H1 (cell line): ENCODE measurements at regions not wholly inside any gene's neighbourhood (a gene's known extent, or its start where the extent isn't known, plus 50 kb on each side); places are given as distances from the start of the nearest gene placed in this dataset.

Experiments used
- CTCF ChIA-PET: fragments of 300-600 bp; sonication (Branson Sonifier 250); formaldehyde crosslinking; loops from one replicate; lab custom pipeline; 2021; ENCODE audit not compliant: partially characterized antibody; lab: Charles Lee
- POLR2A ChIA-PET: fragments of 300-600 bp; sonication (Branson Sonifier 250); formaldehyde crosslinking; loops from one replicate; lab custom pipeline; 2021; ENCODE audit warnings: inconsistent platforms; ENCODE audit not compliant: partially characterized antibody; lab: Charles Lee
- DNase-seq, 2 experiments: peaks; one replicate each; pipeline versions ENCODE4 v3.0.0 to v3.0.0-alpha.2; 2010 to 2022; ENCODE audit warnings: low spot score in 2 of 2, low read depth in 1 of 2, mixed read lengths in 1 of 2
- FAIRE-seq: peaks from 2 replicates; lab custom pipeline; 2011; peaks lifted over from hg19 to GRCh38; lab: Jason Lieb, UNC
- H2AFZ ChIP-seq: 2 replicates; pipeline ENCODE4 v1.8.1; 2012; ENCODE audit warnings: low read length, inconsistent platforms
- H2AK5ac ChIP-seq: 2 replicates; pipeline ENCODE4 v1.6.1; 2013; ENCODE audit warnings: low read depth, low read length
- H2BK120ac ChIP-seq: replicated peaks from 2 replicates; pipeline ENCODE3; 2013; ENCODE audit warnings: low read depth, low read length, inconsistent platforms
- H2BK12ac ChIP-seq: 2 replicates; pipeline ENCODE4 v1.6.1; 2013; ENCODE audit warnings: low read depth, low read length
- H2BK15ac ChIP-seq: 2 replicates; pipeline ENCODE4 v1.6.1; 2013; ENCODE audit warnings: low read length
- H2BK20ac ChIP-seq: 2 replicates; pipeline ENCODE4 v1.6.1; 2013; ENCODE audit warnings: low read length
- H2BK5ac ChIP-seq: 2 replicates; pipeline ENCODE4 v1.6.1; 2013; ENCODE audit warnings: low read depth, low read length
- H3K14ac ChIP-seq: 2 replicates; pipeline ENCODE4 v1.6.1; 2013; ENCODE audit warnings: inconsistent platforms; ENCODE audit not compliant: insufficient read length
- H3K18ac ChIP-seq: 2 replicates; pipeline ENCODE4 v1.6.1; 2013; ENCODE audit warnings: low read length; ENCODE audit errors: extremely low read depth
- H3K23ac ChIP-seq: 2 replicates; pipeline ENCODE4 v1.6.1; 2013; ENCODE audit warnings: inconsistent platforms; ENCODE audit not compliant: insufficient read length
- H3K23me2 ChIP-seq: 2 replicates; pipeline ENCODE4 v1.6.1; 2013; ENCODE audit warnings: low read depth, low read length
- H3K27ac ChIP-seq: 2 replicates; pipeline ENCODE4 v1.6.1; 2011; ENCODE audit warnings: low read depth, low read length, inconsistent platforms
- H3K27me3 ChIP-seq, 4 experiments: replicated peaks in 1 of 4; 1 replicate in 1 of 4; 2 replicates in 3 of 4; pipeline versions ENCODE4 v1.6.1 to v1.8.1; 2011 to 2013; ENCODE audit warnings: low read length in 3 of 4, mild to moderate bottlenecking in 3 of 4, inconsistent platforms in 2 of 4, mixed read lengths in 2 of 4, moderate library complexity in 1 of 4; ENCODE audit not compliant: control insufficient read depth in 3 of 4, insufficient read depth in 3 of 4; ENCODE audit errors: extremely low read depth in 1 of 4
- H3K36me3 ChIP-seq, 4 experiments: 2 replicates each; pipeline versions ENCODE4 v1.6.1 to v1.8.1; 2011 to 2013; ENCODE audit warnings: mild to moderate bottlenecking in 4 of 4, low read length in 3 of 4, moderate library complexity in 2 of 4, control low read depth in 1 of 4, inconsistent platforms in 1 of 4; ENCODE audit not compliant: insufficient read depth in 4 of 4, control insufficient read depth in 2 of 4
- H3K4ac ChIP-seq: replicated peaks from 2 replicates; pipeline ENCODE3; 2013; ENCODE audit warnings: low read length, low read depth, mixed read lengths, inconsistent platforms; ENCODE audit not compliant: insufficient read length
- H3K4me1 ChIP-seq, 4 experiments: replicated peaks in 1 of 4; 1 replicate in 1 of 4; 2 replicates in 3 of 4; pipeline versions ENCODE4 v1.6.1 to v1.8.1; 2011 to 2013; ENCODE audit warnings: low read length in 3 of 4, inconsistent platforms in 2 of 4, mixed read lengths in 1 of 4; ENCODE audit not compliant: insufficient read depth in 4 of 4, control insufficient read depth in 3 of 4
- H3K4me2 ChIP-seq, 2 experiments: 2 replicates each; pipeline versions ENCODE4 v1.6.1 to v1.8.1; 2011 to 2013; ENCODE audit warnings: low read depth in 2 of 2, low read length in 2 of 2, control low read depth in 1 of 2, inconsistent platforms in 1 of 2, mild to moderate bottlenecking in 1 of 2; ENCODE audit not compliant: insufficient read depth in 1 of 2
- H3K4me3 ChIP-seq, 4 experiments: fragments of 200-600, 300-600 bp in 1 of 4; sonication (generic), shearing (Covaris generic), sonication (Bioruptor Twin) in 1 of 4; 2 replicates each; pipeline versions ENCODE4 v1.5.1 to v1.8.1; 2011 to 2016; ENCODE audit warnings: low read length in 4 of 4, low read depth in 3 of 4, control low read depth in 2 of 4, inconsistent platforms in 2 of 4, mild to moderate bottlenecking in 2 of 4, mixed read lengths in 1 of 4, moderate library complexity in 1 of 4; ENCODE audit not compliant: insufficient read depth in 2 of 4; ENCODE audit errors: extremely low read depth in 1 of 4
- H3K56ac ChIP-seq: replicated peaks from 2 replicates; pipeline ENCODE3; 2013; ENCODE audit warnings: low read depth, mild to moderate bottlenecking, mixed read lengths, low read length, inconsistent platforms; ENCODE audit not compliant: insufficient read length
- H3K79me1 ChIP-seq: 2 replicates; pipeline ENCODE4 v1.6.1; 2013; ENCODE audit warnings: low read depth, low read length, control low read depth
- H3K79me2 ChIP-seq, 2 experiments: 2 replicates each; pipeline versions ENCODE4 v1.6.1 to v1.8.1; 2012 to 2013; ENCODE audit warnings: low read length in 2 of 2, mild to moderate bottlenecking in 2 of 2, inconsistent platforms in 1 of 2; ENCODE audit not compliant: insufficient read depth in 2 of 2, control insufficient read depth in 1 of 2
- H3K9ac ChIP-seq, 4 experiments: replicated peaks in 1 of 4; 1 replicate in 1 of 4; 2 replicates in 3 of 4; pipeline versions ENCODE4 v1.6.1 to v1.8.1; 2011 to 2013; ENCODE audit warnings: low read depth in 3 of 4, low read length in 3 of 4, control low read depth in 2 of 4, mild to moderate bottlenecking in 2 of 4, moderate library complexity in 2 of 4, inconsistent platforms in 1 of 4; ENCODE audit errors: extremely low read depth in 1 of 4
- H3K9me3 ChIP-seq, 2 experiments: 2 replicates each; pipeline versions ENCODE4 v1.6.1 to v1.8.1; 2012 to 2013; ENCODE audit warnings: mild to moderate bottlenecking in 2 of 2, moderate library complexity in 2 of 2, control low read depth in 1 of 2, inconsistent platforms in 1 of 2, low read depth in 1 of 2, low read length in 1 of 2, mixed read lengths in 1 of 2; ENCODE audit not compliant: insufficient read depth in 2 of 2
- H4K20me1 ChIP-seq, 2 experiments: replicated peaks in 1 of 2; 2 replicates each; pipeline versions ENCODE3 to v1.8.1; 2011 to 2013; ENCODE audit warnings: inconsistent platforms in 2 of 2, low read length in 2 of 2, mild to moderate bottlenecking in 1 of 2; ENCODE audit not compliant: insufficient read depth in 2 of 2, control insufficient read depth in 1 of 2
- H4K5ac ChIP-seq: 2 replicates; pipeline ENCODE4 v1.6.1; 2013; ENCODE audit warnings: low read length, low read depth, mixed read lengths, inconsistent platforms; ENCODE audit not compliant: insufficient read length
- H4K8ac ChIP-seq: 2 replicates; pipeline ENCODE4 v1.8.0; 2013; ENCODE audit warnings: mild to moderate bottlenecking, moderate library complexity, low read length, inconsistent platforms; ENCODE audit not compliant: insufficient read depth; ENCODE audit errors: extremely low read depth
- H4K91ac ChIP-seq: replicated peaks from 2 replicates; pipeline ENCODE3; 2013; ENCODE audit warnings: low read length, mixed read lengths, inconsistent platforms; ENCODE audit not compliant: insufficient read length
- BCL11A ChIP-seq, 2 experiments: IDR thresholded peaks; one replicate each; pipeline ENCODE4 v1.6.1; 2011; ENCODE audit warnings: low read depth in 2 of 2, low read length in 2 of 2, mild to moderate bottlenecking in 2 of 2
- CEBPB ChIP-seq: IDR thresholded peaks from 2 replicates; pipeline ENCODE4 v1.6.1; 2012; ENCODE audit warnings: low read depth, low read length
- CREB1 ChIP-seq: IDR thresholded peaks from 2 replicates; pipeline ENCODE4 v1.6.1; 2012; ENCODE audit warnings: inconsistent platforms
- EZH2 ChIP-seq: fragments of 200-600 bp; sonication (generic); IDR thresholded peaks from 2 replicates; pipeline ENCODE4 v1.7.1; 2012; ENCODE audit warnings: low read depth, mild to moderate bottlenecking, moderate library complexity, low read length, inconsistent platforms; ENCODE audit not compliant: severe bottlenecking
- FOSL1 ChIP-seq: IDR thresholded peaks from 2 replicates; pipeline ENCODE4 v1.6.1; 2011; ENCODE audit warnings: mild to moderate bottlenecking, low read depth, low read length, moderate library complexity; ENCODE audit not compliant: insufficient read depth
- GTF2F1 ChIP-seq: IDR thresholded peaks from 2 replicates; pipeline ENCODE4 v1.6.1; 2012; ENCODE audit warnings: low read depth, low read length, improper control_type of control experiment, borderline replicate concordance
- KDM4A ChIP-seq: IDR thresholded peaks from one replicate; pipeline ENCODE4 v1.7.1; 2012; ENCODE audit warnings: low read depth, mild to moderate bottlenecking, moderate library complexity, low read length, inconsistent platforms; ENCODE audit not compliant: severe bottlenecking
- SIRT6 ChIP-seq: IDR thresholded peaks from one replicate; pipeline ENCODE4 v1.7.1; 2012; ENCODE audit warnings: low read length, inconsistent platforms
- SIX5 ChIP-seq: IDR thresholded peaks from 2 replicates; pipeline ENCODE4 v1.6.1; 2011; ENCODE audit warnings: mild to moderate bottlenecking, low read depth, low read length
- SP1 ChIP-seq: IDR thresholded peaks from 2 replicates; pipeline ENCODE4 v1.6.1; 2011; ENCODE audit warnings: low read depth, low read length
- SUZ12 ChIP-seq: fragments of 200-600 bp; sonication (generic); IDR thresholded peaks from 2 replicates; pipeline ENCODE4 v1.6.1; 2012; ENCODE audit warnings: mild to moderate bottlenecking, inconsistent platforms, low read length, moderate library complexity, mixed read lengths
- TCF12 ChIP-seq: IDR thresholded peaks from 2 replicates; pipeline ENCODE4 v1.6.1; 2011; ENCODE audit warnings: low read depth, mild to moderate bottlenecking, low read length
- WGBS, 2 experiments: shearing (Covaris generic) in 1 of 2; methylation state at CpG; one replicate each; pipeline versions ENCODE4 v1.1.6 to v1.1.7; 2013 to 2015; ENCODE audit warnings: low lambda C conversion rate in 2 of 2, mixed read lengths in 2 of 2, inconsistent platforms in 1 of 2, low coverage in 1 of 2, missing lambda C conversion rate in 1 of 2; ENCODE audit not compliant: insufficient replicate concordance in 2 of 2, insufficient coverage in 1 of 2, insufficient read length in 1 of 2; ENCODE audit errors: extremely low coverage in 1 of 2, missing lambda C conversion rate in 1 of 2; 5-methylcytosine and 5-hydroxymethylcytosine counted together
- TF ChIP-seq, protein P1 (sequence below): IDR thresholded peaks from 2 replicates; pipeline ENCODE4 v1.6.1; 2012; ENCODE audit warnings: inconsistent platforms
- TF ChIP-seq, protein P2 (sequence below): IDR thresholded peaks from 2 replicates; pipeline ENCODE4 v1.6.1; 2012; ENCODE audit warnings: low read length, inconsistent platforms

DNA sequence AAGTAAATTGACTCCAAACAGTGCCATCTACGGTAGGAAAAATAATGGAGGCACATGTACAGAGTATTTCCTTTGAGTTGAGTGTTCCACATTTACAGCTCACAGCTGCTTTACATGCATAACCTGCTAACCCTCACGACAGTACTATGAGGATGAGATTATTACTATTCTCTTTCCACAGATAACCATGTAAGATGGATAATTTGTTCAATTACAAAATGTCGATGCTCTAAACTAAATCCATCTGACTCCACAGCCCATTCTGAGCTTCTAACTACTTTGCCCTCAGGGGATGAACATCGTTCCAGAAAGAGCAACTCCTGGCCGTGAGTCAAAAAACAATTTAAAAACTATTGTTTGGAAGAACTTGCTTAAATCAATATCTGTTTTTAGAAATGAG, 330.4 kb upstream of the NWD2 start:
- H3K23ac ChIP-seq: no peak overlapping the region
- H3K14ac ChIP-seq: no peak overlapping the region
- no peaks in the 10 kb centered on the region for H3K9me3 ChIP-seq
- no peak overlapping the region for H2BK15ac ChIP-seq
- H3K18ac ChIP-seq: no peak overlapping the region
- no peak overlapping the region for H2AFZ ChIP-seq
- no peak overlapping the region for H4K8ac ChIP-seq
- H3K4me3 ChIP-seq: no peak overlapping the region
- no peak overlapping the region for H3K27ac ChIP-seq
- no peak overlapping the region for H2BK120ac ChIP-seq
- ChIA-PET CTCF (interaction anchor here (1.1 kb wide), 1 partner anchor 10 kb away, joined by 3 read pairs; no protein-coding TSS in a partner anchor), POLR2A (no interaction called here)
- H3K36me3 ChIP-seq: no peaks in the 10 kb centered on the region
- DNase-seq (no peak), FAIRE-seq (no peak)
- WGBS, 2 experiments: 93% methylated on average over 5 of the region's 5 CpGs; no CpG with 5 or more reads in 1 of the 2 experiments
- no peak overlapping the region for H3K4ac ChIP-seq
- H2BK20ac ChIP-seq: no peak overlapping the region
- H4K5ac ChIP-seq: no peak overlapping the region
- no peaks in the 10 kb centered on the region for H4K20me1 ChIP-seq
- H3K79me1 ChIP-seq: no peaks in the 10 kb centered on the region
- H3K27me3 ChIP-seq: no peaks in the 10 kb centered on the region
- H4K91ac ChIP-seq: no peak overlapping the region
- no peak overlapping the region for H2AK5ac ChIP-seq
- H3K56ac ChIP-seq: no peak overlapping the region
- H3K79me2 ChIP-seq: no peaks in the 10 kb centered on the region
- H2BK5ac ChIP-seq: no peak overlapping the region
- no peak overlapping the region for H3K9ac ChIP-seq
- H3K4me1 ChIP-seq: peaks cover 0 to 2% (median 0%) of the 10 kb centered on the region in 4 experiments; a peak in 1 of 7 replicates
- H3K23me2 ChIP-seq: no peaks in the 10 kb centered on the region
- no peak overlapping the region for H3K4me2 ChIP-seq
- H2BK12ac ChIP-seq: no peak overlapping the region
- no peak for TF ChIP-seq CEBPB
- no peak for TF ChIP-seq SP1
- TF ChIP-seq SUZ12: no peak
- TF ChIP-seq BCL11A (IDR thresholded peaks at IDR 0.05; ENCODE audit: low read depth in 2 of 2, low read length in 2 of 2): no peak
- TF ChIP-seq FOSL1: no peak
- TF ChIP-seq KDM4A: no peak
- TF ChIP-seq, protein P1, sequence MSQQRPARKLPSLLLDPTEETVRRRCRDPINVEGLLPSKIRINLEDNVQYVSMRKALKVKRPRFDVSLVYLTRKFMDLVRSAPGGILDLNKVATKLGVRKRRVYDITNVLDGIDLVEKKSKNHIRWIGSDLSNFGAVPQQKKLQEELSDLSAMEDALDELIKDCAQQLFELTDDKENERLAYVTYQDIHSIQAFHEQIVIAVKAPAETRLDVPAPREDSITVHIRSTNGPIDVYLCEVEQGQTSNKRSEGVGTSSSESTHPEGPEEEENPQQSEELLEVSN: no peak
- TF ChIP-seq, protein P2, sequence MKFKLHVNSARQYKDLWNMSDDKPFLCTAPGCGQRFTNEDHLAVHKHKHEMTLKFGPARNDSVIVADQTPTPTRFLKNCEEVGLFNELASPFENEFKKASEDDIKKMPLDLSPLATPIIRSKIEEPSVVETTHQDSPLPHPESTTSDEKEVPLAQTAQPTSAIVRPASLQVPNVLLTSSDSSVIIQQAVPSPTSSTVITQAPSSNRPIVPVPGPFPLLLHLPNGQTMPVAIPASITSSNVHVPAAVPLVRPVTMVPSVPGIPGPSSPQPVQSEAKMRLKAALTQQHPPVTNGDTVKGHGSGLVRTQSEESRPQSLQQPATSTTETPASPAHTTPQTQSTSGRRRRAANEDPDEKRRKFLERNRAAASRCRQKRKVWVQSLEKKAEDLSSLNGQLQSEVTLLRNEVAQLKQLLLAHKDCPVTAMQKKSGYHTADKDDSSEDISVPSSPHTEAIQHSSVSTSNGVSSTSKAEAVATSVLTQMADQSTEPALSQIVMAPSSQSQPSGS: no peak
- no peak for TF ChIP-seq EZH2
- TF ChIP-seq CREB1: no peak
- no peak for TF ChIP-seq GTF2F1
- TF ChIP-seq TCF12: no peak
- no peak for TF ChIP-seq SIRT6
- TF ChIP-seq SIX5: no peak
